PC-3 (cell line): ENCODE measurements at regions not wholly inside any gene's neighbourhood (a gene's known extent, or its start where the extent isn't known, plus 50 kb on each side); places are given as distances from the start of the nearest gene placed in this dataset.

Experiments
- ATAC-seq: fragments of 200-7000 bp; cut with Tn5 transposase; 2 replicates; pipeline ENCODE4 v1.9.1; 2020; ENCODE audit warnings: mild to moderate bottlenecking, moderate library complexity
- BruUV-seq: library from RNA; stranded (reverse); fragments of 400-500 nt; replicated peaks from 2 replicates; lab custom pipeline; 2021; lab: Mats Ljungman, UMichigan
- CTCF ChIA-PET: fragments of 300-600 bp; sonication (Branson Sonifier 250); formaldehyde crosslinking; loops from one replicate; lab custom pipeline; 2022; ENCODE audit warnings: antibody characterized with exemption; lab: Charles Lee
- POLR2A ChIA-PET: fragments of 300-600 bp; sonication (Branson Sonifier 250); formaldehyde crosslinking; loops from one replicate; lab custom pipeline; 2022; ENCODE audit warnings: antibody characterized with exemption; ENCODE audit not compliant: unreplicated experiment; lab: Charles Lee
- DNase-seq: peaks from one replicate; pipeline ENCODE4 v3.0.0-alpha.2; 2015
- H2AFZ ChIP-seq: fragments of 300-600 bp; sonication (generic); 2 replicates; pipeline ENCODE4 v1.6.0; 2016; ENCODE audit warnings: antibody characterized with exemption, low read length
- H3F3A ChIP-seq: fragments of 300-600 bp; sonication (generic); one replicate; pipeline ENCODE4 v1.6.0; 2017; ENCODE audit warnings: antibody characterized with exemption, low read length, control low read depth, mild to moderate bottlenecking; ENCODE audit not compliant: unreplicated experiment
- H3K27ac ChIP-seq: fragments of 300-600 bp; sonication (generic); 2 replicates; pipeline ENCODE4 v1.5.1; 2016; ENCODE audit warnings: mild to moderate bottlenecking, low read length
- H3K27me3 ChIP-seq: fragments of 300-600 bp; sonication (generic); 2 replicates; pipeline ENCODE4 v1.6.1; 2016; ENCODE audit warnings: low read length, mixed read lengths
- H3K36me3 ChIP-seq: fragments of 300-600 bp; sonication (generic); 2 replicates; pipeline ENCODE4 v1.6.1; 2016; ENCODE audit warnings: low read depth, mixed run types, low read length, mixed read lengths
- H3K4me1 ChIP-seq: fragments of 300-600 bp; sonication (generic); 2 replicates; pipeline ENCODE4 v1.5.1; 2016; ENCODE audit warnings: low read length; ENCODE audit not compliant: insufficient read depth
- H3K4me2 ChIP-seq: fragments of 300-600 bp; sonication (generic); 2 replicates; pipeline ENCODE4 v1.6.0; 2016; ENCODE audit warnings: low read length
- H3K4me3 ChIP-seq: fragments of 300-600 bp; sonication (generic); 2 replicates; pipeline ENCODE4 v1.5.1; 2016; ENCODE audit warnings: mild to moderate bottlenecking, low read length, mixed read lengths
- H3K79me2 ChIP-seq: fragments of 300-600 bp; sonication (generic); 2 replicates; pipeline ENCODE4 v1.6.1; 2017; ENCODE audit warnings: low read length, mixed read lengths
- H3K9ac ChIP-seq: fragments of 300-600 bp; sonication (generic); 2 replicates; pipeline ENCODE4 v1.6.0; 2016; ENCODE audit warnings: mild to moderate bottlenecking, low read length
- H3K9me2 ChIP-seq: fragments of 300-600 bp; sonication (generic); replicated peaks from 2 replicates; pipeline ENCODE4 v1.6.1; 2016; ENCODE audit warnings: mixed run types, low read length, mixed read lengths
- H3K9me3 ChIP-seq: fragments of 300-600 bp; sonication (generic); 2 replicates; pipeline ENCODE4 v1.6.1; 2016; ENCODE audit warnings: low read length, mixed read lengths
- H4K20me1 ChIP-seq: fragments of 300-600 bp; sonication (generic); 2 replicates; pipeline ENCODE4 v1.6.1; 2016; ENCODE audit warnings: low read length, mixed read lengths
- CTCF ChIP-seq: fragments of 300-600 bp; sonication (generic); conservative IDR thresholded peaks from 2 replicates; pipeline ENCODE4 v1.5.1; 2017; ENCODE audit warnings: antibody characterized with exemption, low read depth, mild to moderate bottlenecking, low read length
- EZH2 ChIP-seq: fragments of 300-600 bp; sonication (generic); IDR thresholded peaks from one replicate; pipeline ENCODE4 v1.6.1; 2017; ENCODE audit warnings: antibody characterized with exemption, mild to moderate bottlenecking, low read length; ENCODE audit not compliant: unreplicated experiment
- EZH2phosphoT487 ChIP-seq: fragments of 300-600 bp; sonication (generic); IDR thresholded peaks from 2 replicates; pipeline ENCODE4 v1.6.1; 2018; ENCODE audit warnings: mild to moderate bottlenecking, antibody characterized with exemption, low read length, borderline replicate concordance
- intact Hi-C: fragments of 100-400 bp; cut with micrococcal nuclease; formaldehyde crosslinking; loops from 2 replicates; pipeline ENCODE4 v1.9.0; 2023

- Histone ChIP-seq H3K27ac (no peak overlapping the region), H3K79me2 (no peaks in the 10 kb centered on the region), H3K4me2 (no peak overlapping the region), H3K4me3 (no peak overlapping the region), H3F3A (no peaks in the 10 kb centered on the region), H3K36me3 (no peaks in the 10 kb centered on the region), H2AFZ (no peak overlapping the region), H3K4me1 (no peaks in the 10 kb centered on the region), H4K20me1 (no peaks in the 10 kb centered on the region), H3K9me3 (no peaks in the 10 kb centered on the region), H3K9ac (no peak overlapping the region), H3K27me3 (no peaks in the 10 kb centered on the region), H3K9me2 (no peaks in the 10 kb centered on the region)
- DNase-seq (no peak), ATAC-seq (no peak)
- intact Hi-C loops = no loop called here
- POLR2A ChIA-PET = no interaction called here
- CTCF ChIA-PET = no interaction called here
- no TSS peak for BruUV-seq
- TF ChIP-seq EZH2 = no peak
- no peak for TF ChIP-seq CTCF
- TF ChIP-seq EZH2phosphoT487 = no peak
Observed at GRCh38 chr3:193816656-193817311, 223.8 kb downstream of the OPA1 start.

GRCh38 chr3:193819117-193820010 lies 226.4 kb downstream of the OPA1 start:
- Histone ChIP-seq H2AFZ (no peak overlapping the region), H3K9me2 (no peaks in the 10 kb centered on the region), H4K20me1 (no peaks in the 10 kb centered on the region), H3K9me3 (no peaks in the 10 kb centered on the region), H3F3A (no peaks in the 10 kb centered on the region), H3K4me3 (no peak overlapping the region), H3K27me3 (no peaks in the 10 kb centered on the region), H3K4me1 (no peaks in the 10 kb centered on the region), H3K4me2 (no peak overlapping the region), H3K9ac (no peak overlapping the region), H3K36me3 (no peaks in the 10 kb centered on the region), H3K27ac (no peak overlapping the region), H3K79me2 (no peaks in the 10 kb centered on the region)
- TF ChIP-seq EZH2 (no peak), EZH2phosphoT487 (no peak), CTCF (no peak)
- ChIA-PET CTCF (no interaction called here), POLR2A (no interaction called here)
- DNase-seq (no peak), ATAC-seq (no peak)
- intact Hi-C loops = no loop called here
- no TSS peak for BruUV-seq
